Vagina (tissue), 2 donors: ENCODE measurements at regions not wholly inside any gene's neighbourhood (a gene's known extent, or its start where the extent isn't known, plus 50 kb on each side); places are given as distances from the start of the nearest gene placed in this dataset.

ENCODE experiments used
- POLR2A ChIP-seq, 2 donors: fragments of 450-650 bp; IDR thresholded peaks; one replicate each; pipeline ENCODE4 v1.6.1; 2017; ENCODE audit warnings: antibody characterized with exemption in 2 of 2, mild to moderate bottlenecking in 2 of 2, moderate library complexity in 2 of 2
- POLR2AphosphoS5 ChIP-seq, 2 donors: sonication (generic); formaldehyde crosslinking; IDR thresholded peaks; one replicate each; pipeline ENCODE4 v1.9.0; 2017; ENCODE audit warnings: antibody characterized with exemption in 2 of 2, mild to moderate bottlenecking in 2 of 2, low read depth in 1 of 2; ENCODE audit not compliant: insufficient read depth in 1 of 2
- TF ChIP-seq, protein P1 (sequence below), 3 experiments: fragments of 450-650 bp in 2 of 3; fragments of 200-600 bp in 1 of 3; sonication (generic) in 1 of 3; IDR thresholded peaks; one replicate each; pipeline ENCODE4 v1.5.1; 2017 to 2019; ENCODE audit warnings: antibody characterized with exemption in 3 of 3, mild to moderate bottlenecking in 2 of 3, moderate library complexity in 2 of 3

DNA sequence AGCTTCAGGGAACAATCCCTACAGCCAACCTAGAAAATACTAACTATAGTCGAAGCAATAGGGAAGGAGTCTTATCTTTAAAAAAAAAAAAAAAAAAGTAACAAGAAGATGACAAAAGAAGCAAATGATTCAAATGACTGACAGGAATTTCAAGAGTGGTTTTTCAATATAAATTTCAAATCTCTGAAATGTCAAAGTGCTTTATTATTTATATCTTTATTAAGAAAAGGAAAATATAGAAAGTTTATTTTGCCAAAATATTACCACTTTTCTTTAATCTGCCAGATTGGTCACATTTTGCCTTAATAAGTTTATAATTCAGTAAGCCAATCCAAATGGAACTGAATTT is 63.5 kb upstream of the HNRNPA3 start:
- TF ChIP-seq, protein P1, sequence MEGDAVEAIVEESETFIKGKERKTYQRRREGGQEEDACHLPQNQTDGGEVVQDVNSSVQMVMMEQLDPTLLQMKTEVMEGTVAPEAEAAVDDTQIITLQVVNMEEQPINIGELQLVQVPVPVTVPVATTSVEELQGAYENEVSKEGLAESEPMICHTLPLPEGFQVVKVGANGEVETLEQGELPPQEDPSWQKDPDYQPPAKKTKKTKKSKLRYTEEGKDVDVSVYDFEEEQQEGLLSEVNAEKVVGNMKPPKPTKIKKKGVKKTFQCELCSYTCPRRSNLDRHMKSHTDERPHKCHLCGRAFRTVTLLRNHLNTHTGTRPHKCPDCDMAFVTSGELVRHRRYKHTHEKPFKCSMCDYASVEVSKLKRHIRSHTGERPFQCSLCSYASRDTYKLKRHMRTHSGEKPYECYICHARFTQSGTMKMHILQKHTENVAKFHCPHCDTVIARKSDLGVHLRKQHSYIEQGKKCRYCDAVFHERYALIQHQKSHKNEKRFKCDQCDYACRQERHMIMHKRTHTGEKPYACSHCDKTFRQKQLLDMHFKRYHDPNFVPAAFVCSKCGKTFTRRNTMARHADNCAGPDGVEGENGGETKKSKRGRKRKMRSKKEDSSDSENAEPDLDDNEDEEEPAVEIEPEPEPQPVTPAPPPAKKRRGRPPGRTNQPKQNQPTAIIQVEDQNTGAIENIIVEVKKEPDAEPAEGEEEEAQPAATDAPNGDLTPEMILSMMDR (IDR thresholded peaks at IDR 0.05): no peak
- TF ChIP-seq POLR2AphosphoS5 (IDR thresholded peaks at IDR 0.05; ENCODE audit: insufficient read depth in 1 of 2, low read depth in 1 of 2) (no peak), POLR2A (IDR thresholded peaks at IDR 0.05) (no peak)
